ENCODE measurements at regions not wholly inside any gene's neighbourhood (a gene's known extent, or its start where the extent isn't known, plus 50 kb on each side); places are given as distances from the start of the nearest gene placed in this dataset.

DNA sequence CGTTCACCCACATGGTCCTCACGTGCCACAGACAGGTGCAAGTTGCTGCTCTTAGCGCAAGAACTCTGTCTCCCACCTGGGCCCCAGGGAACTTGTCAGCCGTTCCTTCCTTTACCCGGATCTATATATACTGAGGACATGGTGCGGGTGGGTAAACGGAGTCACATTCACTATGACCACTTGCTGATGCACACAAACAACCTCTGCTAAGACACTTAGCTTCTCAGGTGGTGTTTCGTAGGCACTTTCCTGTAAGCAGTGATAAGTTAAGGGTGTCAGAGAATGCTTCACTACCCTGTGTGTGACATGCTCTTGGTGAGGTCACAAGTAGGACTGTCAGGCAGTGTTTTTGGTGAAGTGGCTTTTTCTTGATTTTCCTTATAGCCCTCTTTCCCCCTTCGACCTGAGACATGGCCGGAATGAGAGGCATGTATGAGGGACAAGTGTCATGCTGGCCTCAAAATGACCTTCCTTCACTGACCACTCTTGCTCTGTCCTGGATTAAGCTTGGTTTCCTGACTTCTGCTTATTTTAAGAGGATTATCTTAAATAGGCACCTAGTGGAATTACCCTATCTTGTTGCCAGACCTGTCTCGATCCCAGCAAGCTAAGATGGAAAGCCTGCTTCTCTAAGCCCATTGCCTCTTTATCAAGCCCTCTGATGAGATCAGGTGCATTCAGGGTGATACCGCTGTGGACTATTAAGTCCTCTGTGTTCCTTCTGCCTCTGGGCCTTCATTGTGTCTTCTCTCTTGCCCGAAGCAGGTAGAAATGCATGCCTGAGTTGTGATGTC is 97.1 kb upstream of the CELF4 start:
- no peaks in the 10 kb centered on the region for H3K4me1 ChIP-seq
- no peak for DNase-seq (ENCODE audit: low spot score in 2 of 2)
- no peaks in the 10 kb centered on the region for H3K9me3 ChIP-seq
- H3K27me3 ChIP-seq, result no peaks in the 10 kb centered on the region
- H3K36me3 ChIP-seq, result no peaks in the 10 kb centered on the region
- H3K4me3 ChIP-seq, result no peak overlapping the region
- WGBS, result 96% methylated on average over 13 of the region's 13 CpGs
- no peak for TF ChIP-seq POLR2A (IDR thresholded peaks at IDR 0.05)
- no peak for TF ChIP-seq EP300 (IDR thresholded peaks at IDR 0.05)
- no peak for TF ChIP-seq POLR2AphosphoS5 (IDR thresholded peaks at IDR 0.05)
- TF ChIP-seq, protein P1, sequence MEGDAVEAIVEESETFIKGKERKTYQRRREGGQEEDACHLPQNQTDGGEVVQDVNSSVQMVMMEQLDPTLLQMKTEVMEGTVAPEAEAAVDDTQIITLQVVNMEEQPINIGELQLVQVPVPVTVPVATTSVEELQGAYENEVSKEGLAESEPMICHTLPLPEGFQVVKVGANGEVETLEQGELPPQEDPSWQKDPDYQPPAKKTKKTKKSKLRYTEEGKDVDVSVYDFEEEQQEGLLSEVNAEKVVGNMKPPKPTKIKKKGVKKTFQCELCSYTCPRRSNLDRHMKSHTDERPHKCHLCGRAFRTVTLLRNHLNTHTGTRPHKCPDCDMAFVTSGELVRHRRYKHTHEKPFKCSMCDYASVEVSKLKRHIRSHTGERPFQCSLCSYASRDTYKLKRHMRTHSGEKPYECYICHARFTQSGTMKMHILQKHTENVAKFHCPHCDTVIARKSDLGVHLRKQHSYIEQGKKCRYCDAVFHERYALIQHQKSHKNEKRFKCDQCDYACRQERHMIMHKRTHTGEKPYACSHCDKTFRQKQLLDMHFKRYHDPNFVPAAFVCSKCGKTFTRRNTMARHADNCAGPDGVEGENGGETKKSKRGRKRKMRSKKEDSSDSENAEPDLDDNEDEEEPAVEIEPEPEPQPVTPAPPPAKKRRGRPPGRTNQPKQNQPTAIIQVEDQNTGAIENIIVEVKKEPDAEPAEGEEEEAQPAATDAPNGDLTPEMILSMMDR (IDR thresholded peaks at IDR 0.05), result no peak
- H3K27ac ChIP-seq, result no peak overlapping the region

DNA sequence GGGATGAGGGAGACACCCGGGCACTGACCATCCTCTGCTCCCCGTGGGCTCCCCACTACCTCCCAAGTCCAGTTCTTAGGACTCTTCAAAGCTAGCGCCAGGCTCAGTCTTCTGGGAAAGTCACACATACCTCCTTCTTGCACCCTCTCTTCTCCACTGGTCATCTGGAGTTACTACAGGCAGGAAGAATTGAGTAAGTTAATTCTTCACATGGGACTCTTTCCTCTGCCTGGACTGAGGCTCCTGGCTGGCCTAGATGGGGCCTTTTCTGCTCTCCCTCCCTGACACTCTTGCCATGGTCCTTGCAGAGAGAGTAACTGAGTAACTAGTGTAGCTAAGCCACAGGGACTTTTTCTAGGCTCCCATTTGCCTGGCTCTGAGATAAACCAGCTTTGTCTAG is 96.5 kb upstream of the CELF4 start:
- no peaks in the 10 kb centered on the region for H3K27me3 ChIP-seq
- H3K36me3 ChIP-seq, result no peaks in the 10 kb centered on the region
- no peak for TF ChIP-seq POLR2AphosphoS5 (IDR thresholded peaks at IDR 0.05)
- TF ChIP-seq EP300 (IDR thresholded peaks at IDR 0.05), result no peak
- no peak for TF ChIP-seq POLR2A (IDR thresholded peaks at IDR 0.05)
- TF ChIP-seq, protein P1 (IDR thresholded peaks at IDR 0.05), result no peak
- no peak for DNase-seq (ENCODE audit: low spot score in 2 of 2)
- no peak overlapping the region for H3K4me3 ChIP-seq
- H3K4me1 ChIP-seq, result no peaks in the 10 kb centered on the region
- no peaks in the 10 kb centered on the region for H3K9me3 ChIP-seq
- H3K27ac ChIP-seq, result no peak overlapping the region
- WGBS, result 100% methylated on average over 2 of the region's 3 CpGs

DNA sequence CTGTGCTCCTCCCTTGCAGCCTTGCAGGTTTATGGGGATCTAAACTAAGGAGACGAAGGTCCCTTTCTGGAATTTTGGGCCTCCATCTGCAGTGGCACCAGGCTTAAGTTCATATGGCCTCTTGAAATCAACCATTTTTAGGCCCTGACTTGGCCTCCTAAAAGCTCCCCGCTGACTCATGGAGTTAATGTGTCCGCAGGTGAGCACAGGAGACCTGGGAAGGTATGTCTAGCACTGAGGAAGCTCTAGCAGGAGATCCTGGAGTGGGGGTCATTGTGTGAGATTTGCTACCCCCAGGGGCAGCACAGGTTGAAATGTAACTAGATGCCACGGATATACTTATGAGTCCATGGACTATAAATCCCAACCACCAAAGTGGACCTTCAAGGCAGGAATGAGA is 95.9 kb upstream of the CELF4 start:
- no peak for TF ChIP-seq POLR2A (IDR thresholded peaks at IDR 0.05)
- TF ChIP-seq, protein P1 (IDR thresholded peaks at IDR 0.05), result no peak
- no peak for TF ChIP-seq POLR2AphosphoS5 (IDR thresholded peaks at IDR 0.05)
- TF ChIP-seq EP300 (IDR thresholded peaks at IDR 0.05), result no peak
- 94% methylated on average over 4 of the region's 4 CpGs for WGBS
- DNase-seq (ENCODE audit: low spot score in 2 of 2), result no peak

DNA sequence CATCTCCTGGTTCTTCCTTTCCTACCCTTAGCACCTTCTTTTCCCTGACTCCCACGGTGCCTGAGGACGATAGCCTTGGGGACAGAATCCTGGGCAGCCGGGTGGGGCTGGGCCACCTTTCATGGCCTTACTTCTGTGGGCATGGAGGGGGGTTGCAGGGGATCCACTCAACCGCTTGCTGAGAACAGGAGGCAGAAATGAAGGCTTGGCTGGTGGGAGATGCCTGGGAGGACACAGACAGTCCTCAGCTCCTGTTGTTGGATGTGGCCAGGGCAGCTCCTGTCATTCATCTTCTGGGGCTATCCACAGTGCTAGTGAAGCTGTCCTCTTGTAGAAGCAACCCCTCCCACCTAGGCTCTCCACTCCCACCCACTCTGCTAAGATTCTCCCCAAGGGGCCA is 95.5 kb upstream of the CELF4 start:
- Histone ChIP-seq H3K27ac (no peak overlapping the region), H3K9me3 (no peaks in the 10 kb centered on the region), H3K36me3 (no peaks in the 10 kb centered on the region), H3K4me1 (no peaks in the 10 kb centered on the region), H3K4me3 (no peak overlapping the region), H3K27me3 (no peaks in the 10 kb centered on the region)
- TF ChIP-seq POLR2A (IDR thresholded peaks at IDR 0.05) (no peak), POLR2AphosphoS5 (IDR thresholded peaks at IDR 0.05) (no peak), EP300 (IDR thresholded peaks at IDR 0.05) (no peak)
- TF ChIP-seq, protein P1 (IDR thresholded peaks at IDR 0.05), result no peak
- WGBS, result 96% methylated on average over 4 of the region's 4 CpGs
- no peak for DNase-seq (ENCODE audit: low spot score in 2 of 2)

More for the DNA sequence above, 95.9 kb upstream of the CELF4 start:
- no peaks in the 10 kb centered on the region for H3K36me3 ChIP-seq
- H3K27ac ChIP-seq, result no peak overlapping the region
- H3K9me3 ChIP-seq, result no peaks in the 10 kb centered on the region
- no peaks in the 10 kb centered on the region for H3K4me1 ChIP-seq
- H3K4me3 ChIP-seq, result no peak overlapping the region
- no peaks in the 10 kb centered on the region for H3K27me3 ChIP-seq

DNA sequence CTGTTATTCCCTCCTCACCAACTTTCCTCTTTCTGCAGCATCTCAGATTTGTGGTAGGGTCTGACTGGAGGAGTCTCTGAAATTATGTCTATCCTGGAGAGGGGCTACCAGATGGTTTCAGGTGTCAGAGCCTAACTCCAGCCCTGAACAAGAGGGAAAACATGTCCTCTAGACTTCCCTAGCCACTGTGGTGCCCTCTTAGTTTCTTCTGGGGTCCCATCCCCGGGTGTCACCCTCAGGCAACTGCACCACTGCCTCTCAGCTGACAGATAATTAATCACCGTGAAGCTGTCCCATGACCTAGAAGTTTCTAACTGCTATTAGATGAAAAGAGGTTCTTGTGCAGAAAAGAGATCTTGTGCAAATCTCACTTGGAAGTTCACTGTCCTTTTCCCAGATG is 95.1 kb upstream of the CELF4 start:
- Histone ChIP-seq H3K27ac (no peak overlapping the region), H3K36me3 (no peaks in the 10 kb centered on the region), H3K27me3 (no peaks in the 10 kb centered on the region), H3K9me3 (no peaks in the 10 kb centered on the region), H3K4me3 (no peak overlapping the region), H3K4me1 (no peaks in the 10 kb centered on the region)
- 69% methylated on average over 2 of the region's 2 CpGs for WGBS
- no peak for DNase-seq (ENCODE audit: low spot score in 2 of 2)
- TF ChIP-seq POLR2A (IDR thresholded peaks at IDR 0.05) (no peak), EP300 (IDR thresholded peaks at IDR 0.05) (no peak), POLR2AphosphoS5 (IDR thresholded peaks at IDR 0.05) (no peak)
- TF ChIP-seq, protein P1 (IDR thresholded peaks at IDR 0.05), result no peak
